ENCODE measurements at regions not wholly inside any gene's neighbourhood (a gene's known extent, or its start where the extent isn't known, plus 50 kb on each side); places are given as distances from the start of the nearest gene placed in this dataset.

DNA sequence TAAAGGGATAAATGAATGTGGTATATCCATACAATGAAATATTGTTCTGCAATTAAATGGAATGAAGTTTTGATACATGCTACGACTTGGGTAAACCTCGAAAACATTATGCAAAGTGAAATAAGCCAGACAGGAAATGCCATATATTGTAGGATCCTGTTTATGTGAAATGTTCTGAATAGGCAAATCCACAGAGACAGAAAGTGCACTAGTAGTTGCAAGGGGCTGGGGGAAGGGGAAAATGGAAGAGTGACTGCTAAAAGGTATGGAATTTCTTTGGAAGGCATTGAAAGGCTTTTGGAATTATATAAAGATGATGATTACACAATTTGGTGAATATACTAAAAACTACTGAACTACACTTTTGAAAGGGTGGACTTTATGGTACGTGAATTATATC is 97.0 kb downstream of the FOXD1 start:
- Histone ChIP-seq H3K4me1 (no peaks in the 10 kb centered on the region), H3K27ac (no peak overlapping the region), H3K36me3 (no peaks in the 10 kb centered on the region), H3K4me3 (no peak overlapping the region), H3K27me3 (no peaks in the 10 kb centered on the region), H3K9me3 (no peaks in the 10 kb centered on the region)
- DNase-seq (ENCODE audit: extremely low spot score in 2 of 2): no peak
- intact Hi-C loops (cut with DNase I): no loop called here
- TF ChIP-seq POLR2A (IDR thresholded peaks at IDR 0.05): no peak
- TF ChIP-seq CTCF (IDR thresholded peaks at IDR 0.05): no peak
- TF ChIP-seq POLR2AphosphoS5 (IDR thresholded peaks at IDR 0.05; ENCODE audit: insufficient read depth in 1 of 2, low read depth in 1 of 2): no peak

DNA sequence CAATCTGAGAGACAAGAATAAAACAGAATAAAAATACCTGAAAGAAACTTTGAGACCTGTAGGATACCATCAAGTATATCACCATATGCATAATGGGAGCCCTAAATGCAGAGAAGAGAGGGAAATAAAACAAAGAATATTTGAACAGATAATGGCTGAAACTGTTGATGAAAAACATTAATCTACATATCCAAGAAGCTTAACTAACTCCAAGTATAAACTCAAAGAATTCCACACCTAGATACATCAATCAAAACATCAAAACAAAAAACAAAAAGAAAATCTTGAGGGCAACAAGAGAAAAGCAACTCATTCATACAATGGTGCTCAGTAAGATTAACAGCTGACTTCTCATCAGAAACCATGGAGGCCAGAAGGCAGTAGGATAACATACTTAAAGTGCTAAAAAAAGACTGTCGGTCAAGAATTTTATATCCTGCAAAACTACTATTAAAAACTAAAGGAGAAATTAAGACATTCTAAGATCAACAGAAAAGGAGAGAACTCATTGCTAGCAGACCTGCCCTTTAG is 101.6 kb downstream of the FOXD1 start:
- no peak for TF ChIP-seq POLR2A (IDR thresholded peaks at IDR 0.05)
- no peak for TF ChIP-seq POLR2AphosphoS5 (IDR thresholded peaks at IDR 0.05; ENCODE audit: insufficient read depth in 1 of 2, low read depth in 1 of 2)
- TF ChIP-seq CTCF (IDR thresholded peaks at IDR 0.05): no peak
- H3K36me3 ChIP-seq: no peaks in the 10 kb centered on the region
- no peak for DNase-seq (ENCODE audit: extremely low spot score in 2 of 2)
- H3K27ac ChIP-seq: no peak overlapping the region
- H3K4me1 ChIP-seq: no peaks in the 10 kb centered on the region
- H3K4me3 ChIP-seq: no peak overlapping the region
- no peaks in the 10 kb centered on the region for H3K9me3 ChIP-seq
- intact Hi-C loops (cut with DNase I): no loop called here
- no peaks in the 10 kb centered on the region for H3K27me3 ChIP-seq

DNA sequence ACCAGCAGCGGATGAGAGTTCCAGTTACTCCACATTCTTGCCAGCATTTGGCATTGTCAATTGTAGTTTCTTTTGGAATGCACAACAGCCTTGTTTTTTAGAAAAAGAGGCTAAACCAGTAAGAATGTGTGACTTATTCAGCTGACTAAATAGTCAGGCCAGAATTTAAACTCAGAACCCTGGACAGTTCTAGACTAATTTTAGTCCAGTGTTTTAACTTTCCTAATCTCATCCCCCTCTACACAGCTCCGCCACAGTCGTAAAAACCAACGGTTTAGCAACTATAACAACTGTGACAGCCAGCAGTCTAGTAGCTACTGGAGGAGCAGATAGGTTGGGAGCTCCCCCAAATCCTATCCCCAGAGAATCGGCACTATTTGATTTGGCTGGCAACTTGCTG is 103.7 kb downstream of the FOXD1 start:
- no peak overlapping the region for H3K4me3 ChIP-seq
- no peaks in the 10 kb centered on the region for H3K36me3 ChIP-seq
- TF ChIP-seq POLR2AphosphoS5 (IDR thresholded peaks at IDR 0.05; ENCODE audit: insufficient read depth in 1 of 2, low read depth in 1 of 2) (no peak), POLR2A (IDR thresholded peaks at IDR 0.05) (no peak)
- H3K4me1 ChIP-seq: no peaks in the 10 kb centered on the region
- no peaks in the 10 kb centered on the region for H3K9me3 ChIP-seq
- intact Hi-C loops (cut with DNase I): no loop called here
- no peaks in the 10 kb centered on the region for H3K27me3 ChIP-seq
- DNase-seq (ENCODE audit: extremely low spot score in 2 of 2): no peak
- no peak overlapping the region for H3K27ac ChIP-seq

- Histone ChIP-seq H3K36me3 (no peaks in the 10 kb centered on the region), H3K4me1 (no peaks in the 10 kb centered on the region), H3K27me3 (no peaks in the 10 kb centered on the region), H3K4me3 (no peak overlapping the region), H3K27ac (no peak overlapping the region), H3K9me3 (no peaks in the 10 kb centered on the region)
- no peak for DNase-seq (ENCODE audit: extremely low spot score in 2 of 2)
- intact Hi-C loops (cut with DNase I): no loop called here
- TF ChIP-seq POLR2A (IDR thresholded peaks at IDR 0.05): no peak
- TF ChIP-seq CTCF (IDR thresholded peaks at IDR 0.05): no peak
- TF ChIP-seq POLR2AphosphoS5 (IDR thresholded peaks at IDR 0.05; ENCODE audit: insufficient read depth in 1 of 2, low read depth in 1 of 2): no peak
Measured at GRCh38 chr5:73339711-73340110, 108.9 kb downstream of the FOXD1 start.

DNA sequence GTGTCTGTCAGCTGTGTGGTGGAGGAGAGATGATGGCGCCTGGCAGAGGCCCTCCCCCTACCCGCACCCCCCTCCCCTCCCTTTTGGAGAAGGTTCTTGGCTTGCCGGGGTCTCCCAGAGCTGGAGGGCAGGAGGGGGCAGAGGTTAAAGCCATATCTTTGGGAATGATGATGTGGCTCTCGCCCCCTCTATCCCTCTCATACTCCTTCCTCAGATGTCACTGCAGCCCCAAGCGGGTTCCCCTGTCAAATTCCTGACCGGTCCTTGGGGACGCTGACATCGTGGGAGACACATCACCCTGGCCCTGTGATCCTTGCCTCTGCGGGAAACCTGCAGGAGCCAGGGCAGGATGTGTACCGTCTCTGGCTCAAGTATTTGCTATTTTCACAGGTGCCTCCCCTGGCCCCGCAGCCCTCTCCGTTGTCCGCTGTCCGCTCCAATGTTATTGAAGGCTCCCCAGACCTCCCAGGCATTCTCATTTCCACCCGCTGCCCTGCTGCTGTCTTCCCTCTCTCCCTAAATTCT is 109.5 kb downstream of the FOXD1 start:
- intact Hi-C loops (cut with DNase I): no loop called here
- no peaks in the 10 kb centered on the region for H3K27me3 ChIP-seq
- H3K27ac ChIP-seq: no peak overlapping the region
- TF ChIP-seq POLR2A (IDR thresholded peaks at IDR 0.05) (no peak), CTCF (IDR thresholded peaks at IDR 0.05) (no peak), POLR2AphosphoS5 (IDR thresholded peaks at IDR 0.05; ENCODE audit: insufficient read depth in 1 of 2, low read depth in 1 of 2) (no peak)
- no peaks in the 10 kb centered on the region for H3K9me3 ChIP-seq
- DNase-seq (ENCODE audit: extremely low spot score in 2 of 2): no peak
- no peak overlapping the region for H3K4me3 ChIP-seq
- H3K4me1 ChIP-seq: no peaks in the 10 kb centered on the region
- H3K36me3 ChIP-seq: no peaks in the 10 kb centered on the region
